ENCODE measurements at regions not wholly inside any gene's neighbourhood (a gene's known extent, or its start where the extent isn't known, plus 50 kb on each side); places are given as distances from the start of the nearest gene placed in this dataset.

DNA sequence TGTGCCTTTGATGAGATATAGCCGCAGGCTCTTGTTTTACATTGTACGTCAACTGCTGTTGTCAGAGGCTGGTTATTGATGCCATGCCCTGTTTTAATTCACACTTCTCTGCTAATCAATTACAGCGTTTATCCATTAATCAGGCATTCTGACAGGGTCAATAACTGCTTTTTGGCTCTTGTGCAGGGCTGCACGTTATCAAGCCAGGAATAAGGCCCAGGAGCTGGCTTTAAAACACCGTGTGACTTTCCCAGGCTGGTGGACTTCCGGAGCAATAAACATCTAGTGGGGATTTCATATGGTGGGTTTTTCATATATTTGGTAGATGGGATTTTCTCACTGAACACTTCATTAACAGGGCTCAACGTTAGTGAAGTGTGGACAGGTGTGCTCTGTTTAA, 221.7 kb downstream of the TM9SF2 start:
- Histone ChIP-seq H3K4me1 (ENCODE audit: control insufficient read depth, insufficient read depth, low read length) (peaks cover 58% of the 10 kb centered on the region), H3K4me3 (ENCODE audit: low read depth, low read length) (no peak overlapping the region), H3K9me3 (ENCODE audit: control insufficient read depth, insufficient read depth, low read length) (no peaks in the 10 kb centered on the region), H3K27me3 (ENCODE audit: control insufficient read depth, insufficient read depth, low read length) (no peaks in the 10 kb centered on the region), H3K36me3 (ENCODE audit: control insufficient read depth, insufficient read depth, low read length) (no peaks in the 10 kb centered on the region), H3K27ac (ENCODE audit: low read depth, low read length) (peak overlapping the region; percentile 85), H3K9ac (ENCODE audit: low read depth, low read length) (no peak overlapping the region)

DNA sequence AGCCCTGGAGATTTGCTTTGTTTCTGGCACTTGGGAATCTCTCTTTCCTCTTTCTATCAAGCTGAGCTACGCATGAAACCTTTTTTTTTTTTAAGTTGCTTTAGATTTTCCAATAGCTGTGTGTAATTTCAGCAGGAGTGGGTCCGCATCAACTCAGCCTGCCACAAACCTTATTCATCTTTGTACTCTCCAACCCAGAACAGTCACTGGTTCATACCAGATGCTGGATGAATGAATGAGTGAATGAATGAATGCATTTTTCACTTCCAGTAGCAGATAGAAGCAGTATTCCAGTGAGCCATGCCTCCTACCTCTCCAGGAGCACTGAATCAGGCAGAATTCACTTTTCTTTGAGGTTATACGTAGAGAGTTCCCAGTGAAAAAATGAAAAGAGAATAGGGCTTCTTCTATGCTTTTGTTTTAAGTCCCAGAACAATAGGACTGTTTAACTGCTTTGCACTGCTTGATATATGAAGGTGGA, 221.1 kb downstream of the TM9SF2 start:
- H3K27ac ChIP-seq (ENCODE audit: low read depth, low read length), result peak overlapping the region; percentile 85
- H3K4me3 ChIP-seq (ENCODE audit: low read depth, low read length), result no peak overlapping the region

GRCh38 chr13:99721606-99722337, 220.5 kb downstream of the TM9SF2 start:
- Histone ChIP-seq H3K4me3 (ENCODE audit: low read depth, low read length) (no peak overlapping the region), H3K36me3 (ENCODE audit: control insufficient read depth, insufficient read depth, low read length) (no peaks in the 10 kb centered on the region), H3K9ac (ENCODE audit: low read depth, low read length) (peak overlapping the region; percentile 46), H3K27me3 (ENCODE audit: control insufficient read depth, insufficient read depth, low read length) (no peaks in the 10 kb centered on the region), H3K27ac (ENCODE audit: low read depth, low read length) (peak overlapping the region; percentile 85), H3K9me3 (ENCODE audit: control insufficient read depth, insufficient read depth, low read length) (no peaks in the 10 kb centered on the region), H3K4me1 (ENCODE audit: control insufficient read depth, insufficient read depth, low read length) (peaks cover 58% of the 10 kb centered on the region)

More for the DNA sequence above, 221.1 kb downstream of the TM9SF2 start:
- Histone ChIP-seq H3K36me3 (ENCODE audit: control insufficient read depth, insufficient read depth, low read length) (no peaks in the 10 kb centered on the region), H3K9me3 (ENCODE audit: control insufficient read depth, insufficient read depth, low read length) (no peaks in the 10 kb centered on the region), H3K27me3 (ENCODE audit: control insufficient read depth, insufficient read depth, low read length) (no peaks in the 10 kb centered on the region), H3K4me1 (ENCODE audit: control insufficient read depth, insufficient read depth, low read length) (peaks cover 58% of the 10 kb centered on the region), H3K9ac (ENCODE audit: low read depth, low read length) (peak overlapping the region; percentile 46)

- peak overlapping the region; percentile 11; the same call in 1 of the 2 replicates for H3K4me3 ChIP-seq (ENCODE audit: low read depth, low read length)
- no peak overlapping the region for H3K9ac ChIP-seq (ENCODE audit: low read depth, low read length)
- H3K36me3 ChIP-seq (ENCODE audit: control insufficient read depth, insufficient read depth, low read length), result no peaks in the 10 kb centered on the region
- H3K27me3 ChIP-seq (ENCODE audit: control insufficient read depth, insufficient read depth, low read length), result no peaks in the 10 kb centered on the region
- H3K9me3 ChIP-seq (ENCODE audit: control insufficient read depth, insufficient read depth, low read length), result no peaks in the 10 kb centered on the region
- peaks cover 30% of the 10 kb centered on the region for H3K4me1 ChIP-seq (ENCODE audit: control insufficient read depth, insufficient read depth, low read length)
- H3K27ac ChIP-seq (ENCODE audit: low read depth, low read length), result peak overlapping the region; percentile 87
Observed at GRCh38 chr13:99717959-99718674, 216.8 kb downstream of the TM9SF2 start.

GRCh38 chr13:99709134-99709533, 207.9 kb downstream of the TM9SF2 start:
- no peaks in the 10 kb centered on the region for H3K36me3 ChIP-seq (ENCODE audit: control insufficient read depth, insufficient read depth, low read length)
- H3K27ac ChIP-seq (ENCODE audit: low read depth, low read length), result peak overlapping the region; percentile 49
- H3K4me3 ChIP-seq (ENCODE audit: low read depth, low read length), result no peak overlapping the region
- peaks cover 20% of the 10 kb centered on the region for H3K4me1 ChIP-seq (ENCODE audit: control insufficient read depth, insufficient read depth, low read length)
- no peak overlapping the region; the same call in 1 of the 2 replicates for H3K9ac ChIP-seq (ENCODE audit: low read depth, low read length)
- H3K9me3 ChIP-seq (ENCODE audit: control insufficient read depth, insufficient read depth, low read length), result no peaks in the 10 kb centered on the region
- H3K27me3 ChIP-seq (ENCODE audit: control insufficient read depth, insufficient read depth, low read length), result no peaks in the 10 kb centered on the region

- peaks cover 40% of the 10 kb centered on the region for H3K4me1 ChIP-seq (ENCODE audit: control insufficient read depth, insufficient read depth, low read length)
- H3K9me3 ChIP-seq (ENCODE audit: control insufficient read depth, insufficient read depth, low read length), result no peaks in the 10 kb centered on the region
- H3K27me3 ChIP-seq (ENCODE audit: control insufficient read depth, insufficient read depth, low read length), result no peaks in the 10 kb centered on the region
- peak overlapping the region; percentile 9; the same call in 1 of the 2 replicates for H3K4me3 ChIP-seq (ENCODE audit: low read depth, low read length)
- H3K36me3 ChIP-seq (ENCODE audit: control insufficient read depth, insufficient read depth, low read length), result no peaks in the 10 kb centered on the region
- no peak overlapping the region for H3K9ac ChIP-seq (ENCODE audit: low read depth, low read length)
- peak overlapping the region; percentile 93 for H3K27ac ChIP-seq (ENCODE audit: low read depth, low read length)
Observed at GRCh38 chr13:99704390-99704789, 203.1 kb downstream of the TM9SF2 start.

DNA sequence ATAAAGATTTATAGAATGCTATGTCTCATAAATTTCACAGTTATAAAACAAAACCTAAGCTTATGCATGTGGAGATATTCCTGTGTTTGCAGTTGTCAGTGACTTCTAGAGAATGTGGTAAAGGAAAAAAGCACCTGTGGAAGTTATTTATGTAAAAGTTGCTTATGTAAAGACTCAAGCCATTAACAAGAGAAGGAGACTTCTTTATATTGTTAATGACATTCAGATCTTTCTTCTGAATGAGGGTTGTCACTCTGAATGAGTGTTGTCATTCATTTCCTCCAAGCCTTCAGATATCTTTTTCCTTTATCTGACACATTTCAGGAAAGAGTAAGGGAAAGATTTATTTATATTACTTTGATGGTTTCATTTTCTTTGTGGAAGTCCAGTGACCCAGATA, 202.6 kb downstream of the TM9SF2 start:
- H3K4me1 ChIP-seq (ENCODE audit: control insufficient read depth, insufficient read depth, low read length), result peaks cover 36% of the 10 kb centered on the region
- no peak overlapping the region for H3K9ac ChIP-seq (ENCODE audit: low read depth, low read length)
- no peaks in the 10 kb centered on the region for H3K36me3 ChIP-seq (ENCODE audit: control insufficient read depth, insufficient read depth, low read length)
- H3K9me3 ChIP-seq (ENCODE audit: control insufficient read depth, insufficient read depth, low read length), result no peaks in the 10 kb centered on the region
- H3K27ac ChIP-seq (ENCODE audit: low read depth, low read length), result peak overlapping the region; percentile 93
- peak overlapping the region; percentile 22; the same call in 1 of the 2 replicates for H3K4me3 ChIP-seq (ENCODE audit: low read depth, low read length)
- H3K27me3 ChIP-seq (ENCODE audit: control insufficient read depth, insufficient read depth, low read length), result no peaks in the 10 kb centered on the region

GRCh38 chr13:99702687-99703319, 201.5 kb downstream of the TM9SF2 start:
- H3K27ac ChIP-seq (ENCODE audit: low read depth, low read length), result peak overlapping the region; percentile 93
- H3K9ac ChIP-seq (ENCODE audit: low read depth, low read length), result peak overlapping the region; percentile 13; the same call in 1 of the 2 replicates
- H3K27me3 ChIP-seq (ENCODE audit: control insufficient read depth, insufficient read depth, low read length), result no peaks in the 10 kb centered on the region

DNA sequence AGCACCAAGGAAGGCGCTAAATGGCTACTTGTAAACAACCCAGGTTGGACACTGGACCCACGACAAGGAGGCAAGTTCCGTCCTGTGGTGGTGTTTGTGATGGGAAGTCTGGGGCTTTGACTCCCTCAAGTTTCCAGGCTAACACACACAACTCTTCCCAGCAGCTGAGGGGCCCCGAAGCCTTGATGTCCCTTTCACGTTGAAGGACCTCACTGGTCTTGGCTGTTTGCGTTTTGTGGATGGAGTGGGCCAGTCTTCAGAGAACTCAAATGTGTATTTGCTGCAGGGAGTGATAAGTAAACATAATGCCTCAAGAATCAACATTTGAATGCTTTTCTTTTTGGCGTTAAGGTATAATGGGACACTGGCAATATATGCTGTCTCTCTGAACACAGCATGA, 199.2 kb downstream of the TM9SF2 start:
- Histone ChIP-seq H3K4me1 (ENCODE audit: control insufficient read depth, insufficient read depth, low read length) (peaks cover 31% of the 10 kb centered on the region), H3K4me3 (ENCODE audit: low read depth, low read length) (no peak overlapping the region), H3K36me3 (ENCODE audit: control insufficient read depth, insufficient read depth, low read length) (no peaks in the 10 kb centered on the region), H3K9me3 (ENCODE audit: control insufficient read depth, insufficient read depth, low read length) (no peaks in the 10 kb centered on the region), H3K9ac (ENCODE audit: low read depth, low read length) (no peak overlapping the region), H3K27ac (ENCODE audit: low read depth, low read length) (no peak overlapping the region), H3K27me3 (ENCODE audit: control insufficient read depth, insufficient read depth, low read length) (no peaks in the 10 kb centered on the region)

More at GRCh38 chr13:99702687-99703319, 201.5 kb downstream of the TM9SF2 start:
- Histone ChIP-seq H3K9me3 (ENCODE audit: control insufficient read depth, insufficient read depth, low read length) (no peaks in the 10 kb centered on the region), H3K4me3 (ENCODE audit: low read depth, low read length) (no peak overlapping the region), H3K36me3 (ENCODE audit: control insufficient read depth, insufficient read depth, low read length) (no peaks in the 10 kb centered on the region), H3K4me1 (ENCODE audit: control insufficient read depth, insufficient read depth, low read length) (peaks cover 36% of the 10 kb centered on the region)

DNA sequence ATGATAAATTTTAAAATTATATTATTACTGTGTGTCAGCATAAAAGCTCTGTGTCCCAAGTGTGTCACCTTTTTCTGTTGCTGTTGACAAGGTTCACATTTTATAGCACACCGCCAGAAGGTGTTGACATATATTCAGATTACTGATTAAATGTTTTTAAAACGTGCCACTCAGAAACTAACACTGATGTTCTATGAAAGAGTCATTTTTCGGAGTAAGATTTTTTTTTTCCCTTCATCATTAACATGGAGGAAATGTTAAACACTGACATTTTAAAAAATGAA, 197.5 kb downstream of the TM9SF2 start:
- H3K9me3 ChIP-seq (ENCODE audit: control insufficient read depth, insufficient read depth, low read length), result no peaks in the 10 kb centered on the region
- H3K27ac ChIP-seq (ENCODE audit: low read depth, low read length), result no peak overlapping the region
- H3K9ac ChIP-seq (ENCODE audit: low read depth, low read length), result no peak overlapping the region
- H3K27me3 ChIP-seq (ENCODE audit: control insufficient read depth, insufficient read depth, low read length), result no peaks in the 10 kb centered on the region
- H3K4me1 ChIP-seq (ENCODE audit: control insufficient read depth, insufficient read depth, low read length), result peaks cover 29% of the 10 kb centered on the region
- no peak overlapping the region for H3K4me3 ChIP-seq (ENCODE audit: low read depth, low read length)
- no peaks in the 10 kb centered on the region for H3K36me3 ChIP-seq (ENCODE audit: control insufficient read depth, insufficient read depth, low read length)
